Osteoblast (primary cell): ENCODE measurements at regions not wholly inside any gene's neighbourhood (a gene's known extent, or its start where the extent isn't known, plus 50 kb on each side); places are given as distances from the start of the nearest gene placed in this dataset.

Experiments used
- DNase-seq: peaks from one replicate; pipeline ENCODE4 v3.0.0; 2011; ENCODE audit warnings: low spot score, mixed read lengths; ENCODE audit not compliant: insufficient read length; ENCODE audit errors: missing footprints
- H2AFZ ChIP-seq: 2 replicates; pipeline ENCODE4 v1.6.0; 2011; ENCODE audit warnings: mild to moderate bottlenecking, low read length
- H3K27ac ChIP-seq: 2 replicates; pipeline ENCODE4 v1.5.1; 2011; ENCODE audit warnings: mild to moderate bottlenecking, low read depth, low read length, moderate library complexity
- H3K27me3 ChIP-seq: 2 replicates; pipeline ENCODE4 v1.6.0; 2012; ENCODE audit warnings: mild to moderate bottlenecking, control low read depth, inconsistent platforms, low read length, moderate library complexity; ENCODE audit not compliant: insufficient read depth
- H3K36me3 ChIP-seq: 2 replicates; pipeline ENCODE4 v1.5.1; 2011; ENCODE audit warnings: mild to moderate bottlenecking, low read length, control low read depth, moderate library complexity; ENCODE audit not compliant: insufficient read depth
- H3K4me1 ChIP-seq: 2 replicates; pipeline ENCODE4 v1.5.1; 2011; ENCODE audit warnings: mild to moderate bottlenecking, low read length, control low read depth, moderate library complexity; ENCODE audit not compliant: insufficient read depth
- H3K4me2 ChIP-seq: 2 replicates; pipeline ENCODE4 v1.6.0; 2011; ENCODE audit warnings: mild to moderate bottlenecking, low read length; ENCODE audit not compliant: insufficient read depth
- H3K4me3 ChIP-seq: fragments of 200-600 bp; sonication (generic); 3 replicates; pipeline ENCODE4 v1.5.1; 2012; ENCODE audit warnings: mild to moderate bottlenecking, low read length, inconsistent platforms; ENCODE audit not compliant: insufficient read depth
- H3K79me2 ChIP-seq: 2 replicates; pipeline ENCODE4 v1.6.0; 2012; ENCODE audit warnings: mild to moderate bottlenecking, low read length, control low read depth, inconsistent platforms; ENCODE audit not compliant: insufficient read depth
- H3K9me3 ChIP-seq: 2 replicates; pipeline ENCODE4 v1.5.1; 2011; ENCODE audit warnings: low read depth, low read length, control low read depth
- H4K20me1 ChIP-seq: 2 replicates; pipeline ENCODE4 v1.6.0; 2012; ENCODE audit warnings: mild to moderate bottlenecking, low read length, control low read depth; ENCODE audit not compliant: insufficient read depth
- TF ChIP-seq, protein P1 (sequence below): IDR thresholded peaks from 2 replicates; pipeline ENCODE4 v1.5.1; 2011; ENCODE audit warnings: mild to moderate bottlenecking, low read depth, low read length, moderate library complexity; ENCODE audit errors: extremely low read depth

DNA sequence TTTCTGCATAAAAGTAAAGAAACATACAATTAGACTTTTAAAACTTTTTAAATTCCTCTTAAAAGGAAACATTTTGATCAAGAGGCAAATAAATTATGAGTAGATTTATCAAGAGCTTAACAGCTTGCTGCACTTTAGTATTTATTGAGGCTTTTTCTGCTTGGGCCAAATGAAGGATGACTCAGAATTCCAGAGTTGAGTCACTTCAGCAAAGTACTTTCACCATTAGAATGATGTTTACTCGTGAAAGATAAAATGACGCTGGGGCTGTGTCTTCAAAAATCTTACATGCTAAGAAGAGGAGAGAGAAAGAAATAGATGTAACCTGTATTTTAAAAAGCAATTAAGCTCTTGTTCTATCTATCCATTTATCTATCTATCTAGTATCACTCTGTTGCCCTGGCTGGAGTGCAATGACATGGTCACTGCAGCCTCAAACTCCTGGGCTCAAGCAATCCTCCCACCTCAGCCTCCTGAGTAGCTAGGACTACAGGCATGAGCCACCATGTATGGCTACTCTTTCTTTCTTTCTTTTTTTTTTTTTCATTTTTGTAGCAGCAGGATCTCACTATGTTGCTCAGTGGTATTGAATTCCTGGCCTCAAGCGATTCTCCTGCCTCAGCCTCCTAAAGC is 75.3 kb upstream of the RIOK3 start:
- Histone ChIP-seq H2AFZ (no peak overlapping the region), H3K9me3 (no peaks in the 10 kb centered on the region), H3K4me2 (peak overlapping the region; percentile 68), H4K20me1 (no peaks in the 10 kb centered on the region), H3K36me3 (peaks cover 5% of the 10 kb centered on the region), H3K4me1 (peaks cover 36% of the 10 kb centered on the region), H3K79me2 (no peaks in the 10 kb centered on the region), H3K27me3 (no peaks in the 10 kb centered on the region), H3K4me3 (no peak overlapping the region), H3K27ac (peak overlapping the region; percentile 90)
- peak; percentile 77 for DNase-seq
- TF ChIP-seq, protein P1, sequence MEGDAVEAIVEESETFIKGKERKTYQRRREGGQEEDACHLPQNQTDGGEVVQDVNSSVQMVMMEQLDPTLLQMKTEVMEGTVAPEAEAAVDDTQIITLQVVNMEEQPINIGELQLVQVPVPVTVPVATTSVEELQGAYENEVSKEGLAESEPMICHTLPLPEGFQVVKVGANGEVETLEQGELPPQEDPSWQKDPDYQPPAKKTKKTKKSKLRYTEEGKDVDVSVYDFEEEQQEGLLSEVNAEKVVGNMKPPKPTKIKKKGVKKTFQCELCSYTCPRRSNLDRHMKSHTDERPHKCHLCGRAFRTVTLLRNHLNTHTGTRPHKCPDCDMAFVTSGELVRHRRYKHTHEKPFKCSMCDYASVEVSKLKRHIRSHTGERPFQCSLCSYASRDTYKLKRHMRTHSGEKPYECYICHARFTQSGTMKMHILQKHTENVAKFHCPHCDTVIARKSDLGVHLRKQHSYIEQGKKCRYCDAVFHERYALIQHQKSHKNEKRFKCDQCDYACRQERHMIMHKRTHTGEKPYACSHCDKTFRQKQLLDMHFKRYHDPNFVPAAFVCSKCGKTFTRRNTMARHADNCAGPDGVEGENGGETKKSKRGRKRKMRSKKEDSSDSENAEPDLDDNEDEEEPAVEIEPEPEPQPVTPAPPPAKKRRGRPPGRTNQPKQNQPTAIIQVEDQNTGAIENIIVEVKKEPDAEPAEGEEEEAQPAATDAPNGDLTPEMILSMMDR: no peak

DNA sequence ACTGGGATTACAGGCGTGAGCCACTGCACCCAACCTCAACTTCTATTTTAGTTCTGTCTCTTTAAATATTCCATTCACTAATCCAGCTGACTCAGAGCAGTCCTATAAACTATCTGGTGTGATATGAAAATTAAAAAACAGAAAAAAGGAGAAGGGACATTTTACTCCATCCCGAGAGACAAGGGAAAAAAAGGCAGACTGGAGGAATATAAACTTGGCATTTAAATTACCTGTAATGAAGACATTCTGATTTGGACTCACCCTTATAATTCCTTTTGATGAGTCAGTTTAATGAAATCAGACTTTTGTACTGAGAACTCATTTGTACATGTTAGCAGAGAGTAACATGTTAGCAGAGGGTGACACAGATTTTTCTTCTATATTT is 74.8 kb upstream of the RIOK3 start:
- Histone ChIP-seq H4K20me1 (no peaks in the 10 kb centered on the region), H3K27ac (peak overlapping the region; percentile 90), H2AFZ (no peak overlapping the region), H3K4me1 (peaks cover 36% of the 10 kb centered on the region), H3K36me3 (peaks cover 5% of the 10 kb centered on the region), H3K4me3 (no peak overlapping the region), H3K9me3 (no peaks in the 10 kb centered on the region), H3K4me2 (peak overlapping the region; percentile 68), H3K79me2 (no peaks in the 10 kb centered on the region), H3K27me3 (no peaks in the 10 kb centered on the region)
- TF ChIP-seq, protein P1: no peak
- no peak for DNase-seq

DNA sequence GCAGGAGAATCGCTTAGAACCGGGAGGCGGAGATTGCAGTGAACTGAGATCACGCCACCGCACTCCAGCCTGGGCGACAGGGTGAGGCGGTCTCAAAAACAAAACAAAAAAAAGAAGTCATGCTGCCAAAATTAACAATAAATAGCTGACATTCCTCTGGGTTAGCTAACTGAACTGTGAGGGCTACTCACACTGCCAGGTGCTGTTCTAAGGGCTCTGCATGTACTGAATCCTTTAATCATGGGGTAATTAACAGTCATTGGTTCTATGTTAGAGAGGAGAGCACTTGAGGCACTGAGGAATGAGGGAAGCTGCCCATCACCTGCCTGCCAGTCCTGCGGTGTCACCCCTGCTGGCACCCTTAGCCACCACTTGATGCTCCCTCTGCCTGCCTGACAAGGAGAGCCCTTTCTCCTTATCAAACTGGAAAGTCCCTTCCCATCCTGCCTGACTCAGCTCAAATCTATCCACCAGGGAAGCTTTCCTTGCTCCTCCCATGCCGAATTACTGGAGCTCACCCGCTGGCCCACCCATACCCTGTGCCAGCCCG is 73.0 kb upstream of the RIOK3 start:
- DNase-seq: peak; percentile 79
- Histone ChIP-seq H3K4me2 (peak overlapping the region; percentile 11), H3K9me3 (no peaks in the 10 kb centered on the region), H2AFZ (no peak overlapping the region), H4K20me1 (no peaks in the 10 kb centered on the region), H3K36me3 (peaks cover 5% of the 10 kb centered on the region), H3K27me3 (no peaks in the 10 kb centered on the region), H3K79me2 (no peaks in the 10 kb centered on the region), H3K4me3 (no peak overlapping the region), H3K4me1 (peaks cover 36% of the 10 kb centered on the region), H3K27ac (peak overlapping the region; percentile 91)
- TF ChIP-seq, protein P1: no peak

DNA sequence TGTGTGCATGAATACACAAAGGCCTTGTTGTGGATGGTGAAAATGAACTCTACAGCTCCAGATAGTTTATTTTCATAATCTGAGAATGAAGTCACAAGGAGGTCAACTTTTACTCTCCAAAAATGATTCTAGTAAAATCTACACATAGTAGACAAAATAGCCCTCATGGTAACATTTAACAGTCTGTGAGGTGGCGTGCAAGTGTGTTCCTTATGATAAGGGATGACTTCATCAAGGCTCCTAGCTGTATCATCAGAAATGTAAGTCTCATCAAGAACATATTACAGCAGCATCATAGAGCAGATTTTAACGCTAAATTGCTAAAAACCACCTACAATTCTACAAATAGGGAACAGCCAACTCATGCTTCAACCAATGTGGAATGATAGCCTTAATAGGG is 72.3 kb upstream of the RIOK3 start:
- Histone ChIP-seq H3K4me3 (no peak overlapping the region), H3K4me1 (peaks cover 36% of the 10 kb centered on the region), H3K27me3 (no peaks in the 10 kb centered on the region), H2AFZ (no peak overlapping the region), H4K20me1 (no peaks in the 10 kb centered on the region), H3K79me2 (no peaks in the 10 kb centered on the region), H3K36me3 (peaks cover 5% of the 10 kb centered on the region), H3K9me3 (no peaks in the 10 kb centered on the region), H3K27ac (peak overlapping the region; percentile 91), H3K4me2 (peak overlapping the region; percentile 11)
- TF ChIP-seq, protein P1: no peak
- peak; percentile 92 for DNase-seq
